ENCODE measurements at regions not wholly inside any gene's neighbourhood (a gene's known extent, or its start where the extent isn't known, plus 50 kb on each side); places are given as distances from the start of the nearest gene placed in this dataset.

- Histone ChIP-seq H3K27ac (ENCODE audit: low read length) (no peak overlapping the region), H3K27me3 (ENCODE audit: control insufficient read depth, insufficient read depth, low read length) (no peaks in the 10 kb centered on the region), H3K9me3 (ENCODE audit: control insufficient read depth, insufficient read depth, low read depth, low read length) (no peaks in the 10 kb centered on the region), H3K36me3 (ENCODE audit: control insufficient read depth, insufficient read depth, low read length) (no peaks in the 10 kb centered on the region), H3K4me1 (ENCODE audit: control insufficient read depth, insufficient read depth, low read length) (no peaks in the 10 kb centered on the region), H3K4me3 (ENCODE audit: low read depth in 2 of 2, low read length in 2 of 2) (no peak overlapping the region)
- CTCF ChIA-PET = no interaction called here
- no TSS peak for BruUV-seq (replicated peaks)
- DNase-seq (ENCODE audit: low read depth, low spot score) = no peak
- intact Hi-C loops (cut with micrococcal nuclease; ENCODE audit: unreplicated experiment) = no loop called here
- in situ Hi-C loops (cut with HindIII; ENCODE audit: low pct_unique_long_range_greater_than_20kb, low sequenced_read_pairs) = no loop called here
- no peak for TF ChIP-seq CTCF (IDR thresholded peaks at IDR 0.05)
- no peak for TF ChIP-seq REST (IDR thresholded peaks at IDR 0.05; ENCODE audit: insufficient read depth in 1 of 2, low read depth in 2 of 2, low read length in 1 of 2)
- TF ChIP-seq POLR2AphosphoS5 (IDR thresholded peaks at IDR 0.05; ENCODE audit: low read depth, low read length) = no peak
- TF ChIP-seq SIN3A (IDR thresholded peaks at IDR 0.05; ENCODE audit: borderline replicate concordance, insufficient read depth, low read depth, low read length) = no peak
- no peak for TF ChIP-seq TCF7L2 (IDR thresholded peaks at IDR 0.05; ENCODE audit: low read depth, low read length)
- no peak for ATAC-seq
- POLR2A ChIA-PET = no interaction called here
Observed at GRCh38 chr5:143677403-143677802, 134.6 kb upstream of the HMHB1 start.

- ChIA-PET CTCF (no interaction called here), POLR2A (no interaction called here)
- ATAC-seq (no peak), DNase-seq (ENCODE audit: low read depth, low spot score) (no peak)
- intact Hi-C loops (cut with micrococcal nuclease; ENCODE audit: unreplicated experiment) = no loop called here
- H3K27ac ChIP-seq (ENCODE audit: low read length) = no peak overlapping the region
- no TSS peak for BruUV-seq (replicated peaks)
- H3K4me1 ChIP-seq (ENCODE audit: control insufficient read depth, insufficient read depth, low read length) = no peaks in the 10 kb centered on the region
- no peaks in the 10 kb centered on the region for H3K27me3 ChIP-seq (ENCODE audit: control insufficient read depth, insufficient read depth, low read length)
- H3K9me3 ChIP-seq (ENCODE audit: control insufficient read depth, insufficient read depth, low read depth, low read length) = no peaks in the 10 kb centered on the region
- no peaks in the 10 kb centered on the region for H3K36me3 ChIP-seq (ENCODE audit: control insufficient read depth, insufficient read depth, low read length)
- TF ChIP-seq CTCF (IDR thresholded peaks at IDR 0.05) (no peak), REST (IDR thresholded peaks at IDR 0.05; ENCODE audit: insufficient read depth in 1 of 2, low read depth in 2 of 2, low read length in 1 of 2) (no peak), SIN3A (IDR thresholded peaks at IDR 0.05; ENCODE audit: borderline replicate concordance, insufficient read depth, low read depth, low read length) (no peak), POLR2AphosphoS5 (IDR thresholded peaks at IDR 0.05; ENCODE audit: low read depth, low read length) (no peak), TCF7L2 (IDR thresholded peaks at IDR 0.05; ENCODE audit: low read depth, low read length) (no peak)
- H3K4me3 ChIP-seq (ENCODE audit: low read depth in 2 of 2, low read length in 2 of 2) = no peak overlapping the region
- in situ Hi-C loops (cut with HindIII; ENCODE audit: low pct_unique_long_range_greater_than_20kb, low sequenced_read_pairs) = no loop called here
Observed at GRCh38 chr5:143676802-143677201, 135.2 kb upstream of the HMHB1 start.
